Activated naive CD4-positive, alpha-beta T cell treated with anti-CD3 and anti-CD28 coated beads, Interleukin-2, amount 10 ng/mL, durations not matched to agents 7 days and 5 days (primary cell): ENCODE measurements at regions not wholly inside any gene's neighbourhood (a gene's known extent, or its start where the extent isn't known, plus 50 kb on each side); places are given as distances from the start of the nearest gene placed in this dataset.
A peak's percentile ranks its signal among the peaks of the same experiment; 100 is the strongest.

Experiments
- CTCF ChIA-PET: fragments of 350-600 bp; sonication (Branson Sonifier 250); formaldehyde crosslinking; loops from one replicate; lab custom pipeline; 2021; ENCODE audit warnings: antibody characterized with exemption; lab: Charles Lee
- DNase-seq: peaks from one replicate; pipeline ENCODE4 v3.0.0-alpha.2; 2020
- H3K27ac Mint-ChIP-seq: one replicate; pipeline ENCODE4 v1.8.0; 2021; ENCODE audit warnings: mild to moderate bottlenecking, moderate library complexity, mixed read lengths
- H3K27me3 Mint-ChIP-seq: one replicate; pipeline ENCODE4 v1.8.0; 2021; ENCODE audit warnings: mild to moderate bottlenecking, mixed read lengths
- H3K36me3 Mint-ChIP-seq: one replicate; pipeline ENCODE4 v1.8.0; 2021; ENCODE audit warnings: mixed read lengths
- H3K4me1 Mint-ChIP-seq: one replicate; pipeline ENCODE4 v1.8.0; 2021; ENCODE audit warnings: mixed read lengths
- H3K4me3 Mint-ChIP-seq: one replicate; pipeline ENCODE4 v1.8.0; 2021; ENCODE audit warnings: mild to moderate bottlenecking, moderate library complexity, mixed read lengths
- H3K9me3 Mint-ChIP-seq: one replicate; pipeline ENCODE4 v1.8.0; 2021; ENCODE audit warnings: mixed read lengths

GRCh38 chr17:36661047-36661666 lies 59.8 kb downstream of the MRM1 start:
- peaks cover 81% of the 10 kb centered on the region for H3K27me3 Mint-ChIP-seq
- CTCF ChIA-PET: interaction anchor here (1.4 kb wide), 1 partner anchor 14 kb away, joined by 4 read pairs; no protein-coding TSS in a partner anchor
- no peaks in the 10 kb centered on the region for H3K36me3 Mint-ChIP-seq
- no peak overlapping the region for H3K4me3 Mint-ChIP-seq
- no peak for DNase-seq
- H3K4me1 Mint-ChIP-seq: peaks cover 8% of the 10 kb centered on the region
- no peak overlapping the region for H3K27ac Mint-ChIP-seq
- H3K9me3 Mint-ChIP-seq: no peaks in the 10 kb centered on the region

DNA sequence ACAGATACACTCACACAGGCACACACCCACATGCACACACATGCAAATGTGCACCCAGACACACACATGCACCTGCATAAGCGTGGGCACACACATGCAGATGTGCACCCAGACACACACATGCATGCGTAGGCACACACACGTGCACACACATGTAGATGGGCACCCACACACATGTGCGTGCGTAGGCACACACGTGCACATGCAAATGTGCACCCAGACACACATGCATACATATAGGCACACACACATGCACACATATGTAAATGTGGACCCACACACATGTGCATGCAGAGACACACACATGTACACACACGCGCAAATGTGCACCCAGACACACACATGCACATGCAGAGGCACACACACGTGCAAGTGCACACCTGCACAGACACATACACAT lies 60.3 kb downstream of the MRM1 start:
- H3K27me3 Mint-ChIP-seq: peaks cover 75% of the 10 kb centered on the region
- no peak for DNase-seq
- H3K9me3 Mint-ChIP-seq: no peaks in the 10 kb centered on the region
- H3K27ac Mint-ChIP-seq: no peak overlapping the region
- CTCF ChIA-PET: no interaction called here
- no peak overlapping the region for H3K4me3 Mint-ChIP-seq
- no peaks in the 10 kb centered on the region for H3K36me3 Mint-ChIP-seq
- H3K4me1 Mint-ChIP-seq: peaks cover 8% of the 10 kb centered on the region

- H3K4me1 Mint-ChIP-seq: no peaks in the 10 kb centered on the region
- peaks cover 42% of the 10 kb centered on the region for H3K27me3 Mint-ChIP-seq
- H3K27ac Mint-ChIP-seq: no peak overlapping the region
- no peaks in the 10 kb centered on the region for H3K9me3 Mint-ChIP-seq
- H3K36me3 Mint-ChIP-seq: no peaks in the 10 kb centered on the region
- H3K4me3 Mint-ChIP-seq: no peak overlapping the region
- CTCF ChIA-PET: no interaction called here
- no peak for DNase-seq
These were observed 64.0 kb downstream of the MRM1 start for GRCh38 chr17:36665417-36665816.

- CTCF ChIA-PET: no interaction called here
- Mint-ChIP-seq H3K27ac (no peak overlapping the region), H3K27me3 (peaks cover 31% of the 10 kb centered on the region), H3K36me3 (no peaks in the 10 kb centered on the region), H3K9me3 (no peaks in the 10 kb centered on the region), H3K4me3 (no peak overlapping the region), H3K4me1 (peaks cover 18% of the 10 kb centered on the region)
- no peak for DNase-seq
These were observed 66.5 kb downstream of the MRM1 start for GRCh38 chr17:36667922-36668321.

GRCh38 chr17:36668824-36669223 lies 67.4 kb downstream of the MRM1 start:
- H3K4me3 Mint-ChIP-seq: no peak overlapping the region
- H3K4me1 Mint-ChIP-seq: peaks cover 27% of the 10 kb centered on the region
- no peak for DNase-seq
- H3K27ac Mint-ChIP-seq: no peak overlapping the region
- no peaks in the 10 kb centered on the region for H3K9me3 Mint-ChIP-seq
- H3K36me3 Mint-ChIP-seq: no peaks in the 10 kb centered on the region
- CTCF ChIA-PET: no interaction called here
- H3K27me3 Mint-ChIP-seq: peaks cover 23% of the 10 kb centered on the region

GRCh38 chr17:36671144-36671543 lies 69.8 kb downstream of the MRM1 start:
- Mint-ChIP-seq H3K27ac (no peak overlapping the region), H3K4me1 (peaks cover 50% of the 10 kb centered on the region), H3K4me3 (no peak overlapping the region), H3K36me3 (no peaks in the 10 kb centered on the region), H3K27me3 (peaks cover 10% of the 10 kb centered on the region), H3K9me3 (no peaks in the 10 kb centered on the region)
- no peak for DNase-seq
- CTCF ChIA-PET: no interaction called here

- DNase-seq: no peak
- peak overlapping the region; percentile 63 for H3K4me3 Mint-ChIP-seq
- peaks cover 60% of the 10 kb centered on the region for H3K4me1 Mint-ChIP-seq
- H3K36me3 Mint-ChIP-seq: no peaks in the 10 kb centered on the region
- CTCF ChIA-PET: no interaction called here
- peaks cover 10% of the 10 kb centered on the region for H3K27me3 Mint-ChIP-seq
- peak overlapping the region; percentile 94 for H3K27ac Mint-ChIP-seq
- H3K9me3 Mint-ChIP-seq: no peaks in the 10 kb centered on the region
These were observed 71.1 kb downstream of the MRM1 start for GRCh38 chr17:36672403-36672918.

GRCh38 chr17:36673068-36673467 lies 71.7 kb downstream of the MRM1 start:
- Mint-ChIP-seq H3K4me1 (peaks cover 60% of the 10 kb centered on the region), H3K9me3 (no peaks in the 10 kb centered on the region), H3K27ac (peak overlapping the region; percentile 94), H3K36me3 (no peaks in the 10 kb centered on the region), H3K4me3 (peak overlapping the region; percentile 63), H3K27me3 (peaks cover 10% of the 10 kb centered on the region)
- CTCF ChIA-PET: interaction anchor here (1.3 kb wide), 1 partner anchor 33 kb away, joined by 4 read pairs; no protein-coding TSS in a partner anchor
- no peak for DNase-seq

GRCh38 chr17:36673637-36674277 lies 72.4 kb downstream of the MRM1 start:
- peak; percentile 39 for DNase-seq
- no peaks in the 10 kb centered on the region for H3K9me3 Mint-ChIP-seq
- CTCF ChIA-PET: interaction anchor here (1.3 kb wide), 1 partner anchor 33 kb away, joined by 4 read pairs; no protein-coding TSS in a partner anchor
- peak overlapping the region; percentile 63 for H3K4me3 Mint-ChIP-seq
- H3K27ac Mint-ChIP-seq: peak overlapping the region; percentile 94
- H3K4me1 Mint-ChIP-seq: peaks cover 60% of the 10 kb centered on the region
- peaks cover 11% of the 10 kb centered on the region for H3K27me3 Mint-ChIP-seq
- no peaks in the 10 kb centered on the region for H3K36me3 Mint-ChIP-seq

DNA sequence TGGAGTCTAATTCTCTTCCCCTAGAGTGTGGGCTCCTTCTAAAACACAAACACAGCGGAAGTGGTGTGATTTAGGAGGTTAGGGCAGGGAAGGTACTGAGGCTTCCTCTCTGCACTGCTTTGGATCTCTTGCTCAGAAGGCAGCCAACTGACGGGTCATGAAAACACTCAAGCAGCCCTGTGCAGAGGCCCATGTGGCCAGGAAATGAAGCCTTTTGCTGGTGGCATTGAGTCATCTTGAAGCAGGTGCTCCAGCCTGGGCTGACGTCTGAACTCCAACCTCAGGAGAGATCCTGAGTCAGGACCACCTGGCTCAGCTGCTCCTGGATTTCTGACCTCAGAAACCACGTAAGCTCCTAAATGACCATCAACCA lies 72.9 kb downstream of the MRM1 start:
- Mint-ChIP-seq H3K9me3 (no peaks in the 10 kb centered on the region), H3K36me3 (no peaks in the 10 kb centered on the region), H3K27me3 (peaks cover 16% of the 10 kb centered on the region), H3K27ac (peak overlapping the region; percentile 94), H3K4me1 (peaks cover 61% of the 10 kb centered on the region), H3K4me3 (peak overlapping the region; percentile 63)
- CTCF ChIA-PET: interaction anchor here (1.0 to 1.3 kb wide), 2 partner anchors 31 to 32 kb away, joined by 3 to 4 read pairs; no protein-coding TSS in a partner anchor
- DNase-seq: peak; percentile 77

DNA sequence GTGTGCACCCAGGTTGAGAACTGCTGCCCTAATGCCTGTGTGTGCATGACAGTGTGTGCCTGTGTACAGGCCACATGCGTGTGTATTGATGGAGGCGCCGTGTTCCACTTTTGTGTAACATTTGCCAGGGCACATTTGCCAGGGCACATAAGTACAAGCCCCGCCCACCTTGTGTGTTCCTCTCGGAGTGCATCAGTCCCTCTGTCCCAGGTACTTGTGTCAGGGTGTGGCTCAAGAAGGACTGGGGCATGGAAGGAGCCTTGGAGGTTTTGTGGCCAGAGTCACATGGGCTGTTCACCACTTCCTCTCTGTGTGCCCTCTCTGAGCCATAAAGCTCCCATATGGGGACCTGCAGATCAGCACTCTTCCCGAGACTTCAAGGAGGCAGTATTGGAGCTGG lies 73.9 kb downstream of the MRM1 start:
- DNase-seq: peak; percentile 68
- H3K36me3 Mint-ChIP-seq: no peaks in the 10 kb centered on the region
- CTCF ChIA-PET: interaction anchor here (1.0 to 1.7 kb wide), 2 partner anchors 14 to 32 kb away, joined by 3 to 4 read pairs; no protein-coding TSS in a partner anchor
- H3K4me1 Mint-ChIP-seq: peaks cover 63% of the 10 kb centered on the region
- no peaks in the 10 kb centered on the region for H3K9me3 Mint-ChIP-seq
- peak overlapping the region; percentile 94 for H3K27ac Mint-ChIP-seq
- H3K27me3 Mint-ChIP-seq: peaks cover 22% of the 10 kb centered on the region
- H3K4me3 Mint-ChIP-seq: peak overlapping the region; percentile 49

- Mint-ChIP-seq H3K4me3 (peak overlapping the region; percentile 49), H3K4me1 (peaks cover 60% of the 10 kb centered on the region), H3K27me3 (peaks cover 23% of the 10 kb centered on the region), H3K9me3 (no peaks in the 10 kb centered on the region), H3K27ac (peak overlapping the region; percentile 94), H3K36me3 (no peaks in the 10 kb centered on the region)
- DNase-seq: peak; percentile 47
- CTCF ChIA-PET: interaction anchor here (1.4 to 1.7 kb wide), 2 partner anchors 15 to 17 kb away, joined by 4 read pairs; no protein-coding TSS in a partner anchor
These were observed 74.4 kb downstream of the MRM1 start for GRCh38 chr17:36675786-36676185.

- no peaks in the 10 kb centered on the region for H3K9me3 Mint-ChIP-seq
- H3K36me3 Mint-ChIP-seq: no peaks in the 10 kb centered on the region
- no peak overlapping the region for H3K27ac Mint-ChIP-seq
- no peak overlapping the region for H3K4me3 Mint-ChIP-seq
- H3K27me3 Mint-ChIP-seq: peaks cover 47% of the 10 kb centered on the region
- H3K4me1 Mint-ChIP-seq: peaks cover 25% of the 10 kb centered on the region
- CTCF ChIA-PET: interaction anchor here (0.6 to 0.8 kb wide), 2 partner anchors 48 to 367 kb away, joined by 3 read pairs; no protein-coding TSS in a partner anchor
- DNase-seq: no peak
These were observed 78.6 kb downstream of the MRM1 start for GRCh38 chr17:36679815-36680467.

- peaks cover 17% of the 10 kb centered on the region for H3K4me1 Mint-ChIP-seq
- H3K9me3 Mint-ChIP-seq: no peaks in the 10 kb centered on the region
- no peak for DNase-seq
- no peaks in the 10 kb centered on the region for H3K36me3 Mint-ChIP-seq
- H3K27ac Mint-ChIP-seq: no peak overlapping the region
- H3K4me3 Mint-ChIP-seq: no peak overlapping the region
- CTCF ChIA-PET: no interaction called here
- peaks cover 50% of the 10 kb centered on the region for H3K27me3 Mint-ChIP-seq
These were observed 79.4 kb downstream of the MRM1 start for GRCh38 chr17:36680701-36681202.
